Gastrocnemius medialis (tissue), 4 donors: ENCODE measurements at regions not wholly inside any gene's neighbourhood (a gene's known extent, or its start where the extent isn't known, plus 50 kb on each side); places are given as distances from the start of the nearest gene placed in this dataset.

Experiments
- ATAC-seq, 2 donors: fragments of 150-250 bp; one replicate each; pipeline ENCODE4 v1.9.1; 2016
- DNase-seq, 2 donors: peaks; one replicate each; pipeline ENCODE4 v3.0.0-alpha.2; 2019
- H3K27ac ChIP-seq, 4 donors: fragments of 200-600 bp; sonication (generic); 1 replicate in 1 of 4; 2 replicates in 3 of 4; pipeline ENCODE4 v1.5.1; 2016 to 2018; ENCODE audit warnings: mild to moderate bottlenecking in 2 of 4, moderate library complexity in 1 of 4
- H3K27me3 ChIP-seq, 3 donors: fragments of 200-600 bp; sonication (generic) in 2 of 3; 1 replicate in 1 of 3; 2 replicates in 2 of 3; pipeline versions ENCODE4 v1.5.1 to v1.6.0; 2016 to 2019; ENCODE audit warnings: mild to moderate bottlenecking in 1 of 3, moderate library complexity in 1 of 3
- H3K36me3 ChIP-seq, 2 donors: fragments of 200-600 bp; sonication (generic) in 1 of 2; one replicate each; pipeline ENCODE4 v1.5.1; 2017 to 2018
- H3K4me1 ChIP-seq, 2 donors: fragments of 200-600 bp; sonication (generic) in 1 of 2; one replicate each; pipeline ENCODE4 v1.5.1; 2016 to 2017; ENCODE audit warnings: mild to moderate bottlenecking in 2 of 2
- H3K4me3 ChIP-seq, 4 donors: fragments of 200-600 bp; sonication (generic) in 3 of 4; 1 replicate in 1 of 4; 2 replicates in 3 of 4; pipeline ENCODE4 v1.5.1; 2016 to 2019; ENCODE audit warnings: mild to moderate bottlenecking in 2 of 4
- H3K9me3 ChIP-seq, 3 donors: fragments of 200-600 bp; sonication (generic) in 2 of 3; 1 replicate in 1 of 3; 2 replicates in 2 of 3; pipeline ENCODE4 v1.5.1; 2016 to 2019
- CTCF ChIP-seq, 5 experiments: fragments of 450-650 bp in 3 of 5; fragments of 200-600 bp in 2 of 5; sonication (generic) in 2 of 5; IDR thresholded peaks in 4 of 5; conservative IDR thresholded peaks in 1 of 5; 1 replicate in 4 of 5; 2 replicates in 1 of 5; pipeline ENCODE4 v1.5.1; 2016 to 2019; ENCODE audit warnings: antibody characterized with exemption in 5 of 5, mild to moderate bottlenecking in 3 of 5, moderate library complexity in 3 of 5
- POLR2A ChIP-seq, 2 donors: fragments of 450-650 bp; IDR thresholded peaks; one replicate each; pipeline ENCODE4 v1.6.1; 2017; ENCODE audit warnings: antibody characterized with exemption in 2 of 2, mild to moderate bottlenecking in 2 of 2, moderate library complexity in 2 of 2
- in situ Hi-C, 4 donors: fragments of 200-750 bp; cut with MboI; loops; one replicate each; pipeline versions ENCODE4 v1.15.0 to v1.8.0; 2017; ENCODE audit warnings: low sequenced_read_pairs in 4 of 4
- intact Hi-C: fragments of 100-400 bp; cut with DNase I; formaldehyde crosslinking; loops from one replicate; pipeline ENCODE4 v1.15.1; 2023; ENCODE audit warnings: low total_unique reads

DNA sequence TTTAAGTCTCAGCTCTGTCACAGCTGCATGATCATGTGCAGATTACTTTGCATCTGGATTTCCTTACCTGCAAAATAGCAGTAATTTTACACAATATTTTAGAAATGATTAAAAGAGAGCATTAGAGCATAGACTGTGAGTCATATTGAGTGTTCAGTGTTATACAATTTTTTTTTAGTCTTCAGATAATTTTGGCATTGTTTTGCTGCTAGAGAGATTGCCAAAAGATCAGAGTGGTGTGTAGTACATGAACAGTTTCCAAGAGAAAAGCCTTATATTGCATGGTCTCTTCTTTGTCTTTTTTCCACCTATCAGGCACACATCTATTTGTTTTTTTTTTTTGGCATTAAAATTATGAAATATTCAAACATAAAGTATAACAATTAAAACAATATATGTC is 209.6 kb upstream of the TLL1 start:
- intact Hi-C loops (no loop called here), in situ Hi-C loops (no loop called here)
- H3K9me3 ChIP-seq, result no peaks in the 10 kb centered on the region
- ATAC-seq (no peak), DNase-seq (no peak)
- H3K27me3 ChIP-seq, result no peaks in the 10 kb centered on the region
- H3K4me1 ChIP-seq, result no peaks in the 10 kb centered on the region
- TF ChIP-seq POLR2A (IDR thresholded peaks at IDR 0.05) (no peak), CTCF (IDR thresholded peaks at IDR 0.05 in 4 of 5, conservative IDR thresholded peaks at IDR 0.05 in 1 of 5) (no peak)
- H3K36me3 ChIP-seq, result no peaks in the 10 kb centered on the region
- H3K4me3 ChIP-seq, result no peak overlapping the region
- H3K27ac ChIP-seq, result no peak overlapping the region

- H3K4me3 ChIP-seq, result no peak overlapping the region
- in situ Hi-C loops (no loop called here), intact Hi-C loops (no loop called here)
- no peaks in the 10 kb centered on the region for H3K27me3 ChIP-seq
- DNase-seq (no peak), ATAC-seq (no peak)
- no peak overlapping the region for H3K27ac ChIP-seq
- no peaks in the 10 kb centered on the region for H3K4me1 ChIP-seq
- no peak for TF ChIP-seq POLR2A (IDR thresholded peaks at IDR 0.05)
- no peak for TF ChIP-seq CTCF (IDR thresholded peaks at IDR 0.05 in 4 of 5, conservative IDR thresholded peaks at IDR 0.05 in 1 of 5)
- no peaks in the 10 kb centered on the region for H3K36me3 ChIP-seq
- no peaks in the 10 kb centered on the region for H3K9me3 ChIP-seq
Observed at GRCh38 chr4:165666836-165667235, 206.2 kb upstream of the TLL1 start.

- ATAC-seq (no peak), DNase-seq (no peak)
- in situ Hi-C loops, result no loop called here
- Histone ChIP-seq H3K27me3 (no peaks in the 10 kb centered on the region), H3K9me3 (no peaks in the 10 kb centered on the region), H3K4me1 (no peaks in the 10 kb centered on the region), H3K36me3 (no peaks in the 10 kb centered on the region), H3K4me3 (no peak overlapping the region), H3K27ac (no peak overlapping the region)
- intact Hi-C loops, result no loop called here
- TF ChIP-seq POLR2A (IDR thresholded peaks at IDR 0.05) (no peak), CTCF (IDR thresholded peaks at IDR 0.05 in 4 of 5, conservative IDR thresholded peaks at IDR 0.05 in 1 of 5) (no peak)
Observed at GRCh38 chr4:165667969-165668368, 205.1 kb upstream of the TLL1 start.

DNA sequence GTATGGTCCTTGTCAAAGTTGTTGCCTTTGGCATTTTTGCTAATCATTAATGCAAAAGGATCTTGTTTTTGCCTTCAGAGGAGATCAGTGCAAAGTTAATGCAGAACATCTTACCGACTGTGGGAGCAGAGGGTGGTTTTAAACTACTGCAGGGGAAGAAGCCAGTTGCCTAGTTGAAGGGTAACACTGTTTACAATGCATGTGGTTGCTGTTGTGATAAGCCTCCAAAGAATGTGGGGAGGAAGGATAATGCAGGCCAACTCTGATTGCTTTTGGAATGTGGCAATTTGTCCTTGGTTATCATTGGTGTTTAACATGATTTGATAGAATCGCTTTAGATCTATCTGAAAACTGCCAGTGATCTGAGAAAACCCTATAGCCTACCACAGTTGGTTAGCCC is 204.3 kb upstream of the TLL1 start:
- H3K9me3 ChIP-seq, result no peaks in the 10 kb centered on the region
- ATAC-seq, result no peak
- intact Hi-C loops (no loop called here), in situ Hi-C loops (no loop called here)
- H3K27ac ChIP-seq, result no peak overlapping the region
- no peaks in the 10 kb centered on the region for H3K4me1 ChIP-seq
- no peaks in the 10 kb centered on the region for H3K36me3 ChIP-seq
- DNase-seq, result no peak
- no peaks in the 10 kb centered on the region for H3K27me3 ChIP-seq
- no peak for TF ChIP-seq CTCF (IDR thresholded peaks at IDR 0.05 in 4 of 5, conservative IDR thresholded peaks at IDR 0.05 in 1 of 5)
- TF ChIP-seq POLR2A (IDR thresholded peaks at IDR 0.05), result no peak
- no peak overlapping the region for H3K4me3 ChIP-seq

- TF ChIP-seq POLR2A (IDR thresholded peaks at IDR 0.05) (no peak), CTCF (IDR thresholded peaks at IDR 0.05 in 4 of 5, conservative IDR thresholded peaks at IDR 0.05 in 1 of 5) (no peak)
- Histone ChIP-seq H3K27me3 (no peaks in the 10 kb centered on the region), H3K9me3 (no peaks in the 10 kb centered on the region), H3K4me3 (no peak overlapping the region), H3K4me1 (no peaks in the 10 kb centered on the region), H3K36me3 (no peaks in the 10 kb centered on the region), H3K27ac (no peak overlapping the region)
- DNase-seq (no peak), ATAC-seq (no peak)
- in situ Hi-C loops, result no loop called here
- intact Hi-C loops, result no loop called here
Observed at GRCh38 chr4:165677081-165677480, 196.0 kb upstream of the TLL1 start.
